Transverse colon (tissue), 4 donors: ENCODE measurements at regions not wholly inside any gene's neighbourhood (a gene's known extent, or its start where the extent isn't known, plus 50 kb on each side); places are given as distances from the start of the nearest gene placed in this dataset.

Source experiments
- EP300 ChIP-seq: sonication (generic); formaldehyde crosslinking; IDR thresholded peaks from one replicate; pipeline ENCODE4 v1.6.1; 2017; ENCODE audit warnings: antibody characterized with exemption, low read depth
- POLR2AphosphoS5 ChIP-seq, 3 donors: sonication (generic); formaldehyde crosslinking; IDR thresholded peaks; one replicate each; pipeline ENCODE4 v1.6.1; 2016; ENCODE audit warnings: antibody characterized with exemption in 3 of 3
- TF ChIP-seq, protein P1 (sequence below), 5 experiments: fragments of 200-600 bp in 3 of 5; fragments of 450-650 bp in 2 of 5; sonication (generic) in 3 of 5; IDR thresholded peaks; 1 replicate in 2 of 5; 2 replicates in 3 of 5; pipeline ENCODE4 v1.5.1; 2016 to 2017; ENCODE audit warnings: antibody characterized with exemption in 5 of 5, inconsistent platforms in 3 of 5, mild to moderate bottlenecking in 2 of 5, moderate library complexity in 1 of 5

DNA sequence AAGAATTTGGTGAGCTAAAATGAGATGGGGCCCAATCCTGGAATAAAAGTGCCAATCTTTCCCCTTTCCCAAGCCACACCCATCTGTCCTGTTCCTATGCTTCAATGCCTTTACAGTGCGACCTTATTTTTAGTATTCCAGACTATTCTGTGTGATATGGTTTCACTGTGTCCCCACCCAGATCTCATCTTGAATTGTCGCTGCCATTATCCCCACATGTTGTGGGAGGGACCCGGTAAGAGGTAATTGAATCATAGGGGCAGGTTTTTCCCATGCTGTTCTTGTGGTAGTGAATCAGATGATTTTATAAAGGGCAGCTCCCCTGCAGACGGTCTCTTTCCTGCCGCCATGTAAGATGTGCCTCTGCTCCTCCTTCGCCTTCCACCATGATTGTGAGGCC is 129.3 kb upstream of the KIF26B start:
- TF ChIP-seq, protein P1, sequence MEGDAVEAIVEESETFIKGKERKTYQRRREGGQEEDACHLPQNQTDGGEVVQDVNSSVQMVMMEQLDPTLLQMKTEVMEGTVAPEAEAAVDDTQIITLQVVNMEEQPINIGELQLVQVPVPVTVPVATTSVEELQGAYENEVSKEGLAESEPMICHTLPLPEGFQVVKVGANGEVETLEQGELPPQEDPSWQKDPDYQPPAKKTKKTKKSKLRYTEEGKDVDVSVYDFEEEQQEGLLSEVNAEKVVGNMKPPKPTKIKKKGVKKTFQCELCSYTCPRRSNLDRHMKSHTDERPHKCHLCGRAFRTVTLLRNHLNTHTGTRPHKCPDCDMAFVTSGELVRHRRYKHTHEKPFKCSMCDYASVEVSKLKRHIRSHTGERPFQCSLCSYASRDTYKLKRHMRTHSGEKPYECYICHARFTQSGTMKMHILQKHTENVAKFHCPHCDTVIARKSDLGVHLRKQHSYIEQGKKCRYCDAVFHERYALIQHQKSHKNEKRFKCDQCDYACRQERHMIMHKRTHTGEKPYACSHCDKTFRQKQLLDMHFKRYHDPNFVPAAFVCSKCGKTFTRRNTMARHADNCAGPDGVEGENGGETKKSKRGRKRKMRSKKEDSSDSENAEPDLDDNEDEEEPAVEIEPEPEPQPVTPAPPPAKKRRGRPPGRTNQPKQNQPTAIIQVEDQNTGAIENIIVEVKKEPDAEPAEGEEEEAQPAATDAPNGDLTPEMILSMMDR (IDR thresholded peaks at IDR 0.05) = no peak
- no peak for TF ChIP-seq POLR2AphosphoS5 (IDR thresholded peaks at IDR 0.05)
- TF ChIP-seq EP300 = no peak
